OCI-LY7 (cell line): ENCODE measurements at regions not wholly inside any gene's neighbourhood (a gene's known extent, or its start where the extent isn't known, plus 50 kb on each side); places are given as distances from the start of the nearest gene placed in this dataset.

Experiments used
- EZH2phosphoT487 ChIP-seq: fragments of 200-600 bp; sonication (generic); IDR thresholded peaks from 2 replicates; pipeline ENCODE4 v1.6.1; 2018; ENCODE audit warnings: low read depth, borderline replicate concordance, mild to moderate bottlenecking, mixed run types, antibody characterized with exemption, low read length, moderate library complexity, mixed read lengths
- TF ChIP-seq, protein P1 (sequence below): fragments of 200-600 bp; sonication (generic); conservative IDR thresholded peaks from 2 replicates; pipeline ENCODE4 v1.5.1; 2014; ENCODE audit warnings: mild to moderate bottlenecking, antibody characterized with exemption, low read length, moderate library complexity, mixed read lengths

GRCh38 chr7:131835141-131835540, 278.7 kb upstream of the PODXL start:
- TF ChIP-seq, protein P1, sequence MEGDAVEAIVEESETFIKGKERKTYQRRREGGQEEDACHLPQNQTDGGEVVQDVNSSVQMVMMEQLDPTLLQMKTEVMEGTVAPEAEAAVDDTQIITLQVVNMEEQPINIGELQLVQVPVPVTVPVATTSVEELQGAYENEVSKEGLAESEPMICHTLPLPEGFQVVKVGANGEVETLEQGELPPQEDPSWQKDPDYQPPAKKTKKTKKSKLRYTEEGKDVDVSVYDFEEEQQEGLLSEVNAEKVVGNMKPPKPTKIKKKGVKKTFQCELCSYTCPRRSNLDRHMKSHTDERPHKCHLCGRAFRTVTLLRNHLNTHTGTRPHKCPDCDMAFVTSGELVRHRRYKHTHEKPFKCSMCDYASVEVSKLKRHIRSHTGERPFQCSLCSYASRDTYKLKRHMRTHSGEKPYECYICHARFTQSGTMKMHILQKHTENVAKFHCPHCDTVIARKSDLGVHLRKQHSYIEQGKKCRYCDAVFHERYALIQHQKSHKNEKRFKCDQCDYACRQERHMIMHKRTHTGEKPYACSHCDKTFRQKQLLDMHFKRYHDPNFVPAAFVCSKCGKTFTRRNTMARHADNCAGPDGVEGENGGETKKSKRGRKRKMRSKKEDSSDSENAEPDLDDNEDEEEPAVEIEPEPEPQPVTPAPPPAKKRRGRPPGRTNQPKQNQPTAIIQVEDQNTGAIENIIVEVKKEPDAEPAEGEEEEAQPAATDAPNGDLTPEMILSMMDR: no peak
- TF ChIP-seq EZH2phosphoT487: no peak
